NCI-H2196 treated with DMSO at 0.1 percent for 48 hours (cell line): ENCODE measurements at regions not wholly inside any gene's neighbourhood (a gene's known extent, or its start where the extent isn't known, plus 50 kb on each side); places are given as distances from the start of the nearest gene placed in this dataset.
A peak's percentile ranks its signal among the peaks of the same experiment; 100 is the strongest.

Experiments used
- DNase-seq: peaks from one replicate; lab custom pipeline; 2025; ENCODE audit not compliant: unreplicated experiment; lab: John Stamatoyannopoulos, UW

GRCh38 chr18:46320928-46321711 lies 216.9 kb downstream of the HAUS1 start:
- no peak for DNase-seq

- no peak for DNase-seq
Observed at GRCh38 chr18:46321955-46322354, 217.8 kb downstream of the HAUS1 start.

- no peak for DNase-seq
Observed at GRCh38 chr18:46322411-46322891, 218.3 kb downstream of the HAUS1 start.

GRCh38 chr18:46322941-46323340 lies 218.8 kb downstream of the HAUS1 start:
- no peak for DNase-seq

DNA sequence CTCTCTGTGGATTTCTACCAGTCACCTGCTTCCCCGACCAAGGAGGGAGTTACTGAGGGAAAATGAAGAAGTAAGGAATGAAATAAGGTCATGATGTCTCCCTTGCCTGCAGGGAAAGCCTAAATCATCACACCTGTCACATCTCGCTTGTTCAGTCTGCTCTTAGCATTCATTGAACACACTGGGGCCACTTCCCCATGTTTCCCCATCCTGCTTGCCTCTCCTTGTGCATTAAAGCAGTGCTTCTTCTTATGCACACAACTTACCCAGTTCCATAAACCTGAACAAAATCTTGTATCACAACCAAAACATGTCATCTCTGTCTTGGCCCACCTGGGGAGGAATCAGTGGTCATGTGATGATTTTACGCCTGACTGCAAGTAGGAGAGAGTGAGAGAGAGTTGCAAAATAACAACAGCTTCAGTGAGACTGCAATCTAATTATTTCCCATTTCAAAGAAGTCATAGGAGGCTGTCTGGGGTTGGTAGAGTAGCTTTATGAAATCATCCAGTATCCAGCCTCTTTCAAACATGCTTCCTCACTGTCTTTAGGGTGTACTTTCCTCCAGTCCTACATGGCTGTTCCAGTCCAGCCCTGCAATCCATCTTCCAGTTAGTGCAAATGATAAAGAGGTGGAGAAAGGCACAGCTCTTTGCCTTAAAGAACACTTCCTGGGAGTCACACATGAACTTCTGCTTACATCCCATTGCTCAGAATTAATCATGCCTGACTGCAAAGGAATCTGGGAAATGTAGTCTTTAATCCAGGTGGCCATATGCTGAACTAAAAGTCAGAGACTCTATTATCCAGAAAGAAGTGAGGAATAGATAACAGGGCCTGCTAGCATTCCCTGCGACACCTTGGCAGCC lies 220.1 kb downstream of the HAUS1 start:
- peak; percentile 33 for DNase-seq

- DNase-seq: no peak
Observed at GRCh38 chr18:46325895-46326294, 221.7 kb downstream of the HAUS1 start.

DNA sequence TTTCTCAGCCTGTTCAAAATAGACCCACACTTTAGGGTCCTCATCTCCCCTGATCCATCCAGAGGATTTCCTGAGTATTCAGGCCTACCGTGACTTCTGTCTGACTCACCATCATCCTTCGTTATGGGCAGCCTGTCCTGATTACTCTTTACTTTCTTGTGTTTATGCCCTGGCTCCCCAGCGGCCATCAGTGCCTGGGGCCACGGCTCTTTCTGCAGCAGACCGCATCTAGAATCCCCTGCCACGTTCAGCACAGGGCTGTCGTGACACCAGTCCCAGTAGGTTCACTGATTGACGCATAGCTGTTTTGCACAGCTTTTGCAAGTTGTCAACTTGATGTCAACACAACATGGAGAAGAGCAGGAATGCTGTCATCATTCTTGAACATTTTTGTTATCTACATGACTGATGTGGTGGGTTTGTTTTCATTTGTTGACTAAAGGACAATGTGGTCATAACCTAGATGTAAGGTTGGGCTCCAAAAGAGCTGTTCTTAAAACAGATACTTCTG lies 225.6 kb downstream of the HAUS1 start:
- DNase-seq: no peak

DNA sequence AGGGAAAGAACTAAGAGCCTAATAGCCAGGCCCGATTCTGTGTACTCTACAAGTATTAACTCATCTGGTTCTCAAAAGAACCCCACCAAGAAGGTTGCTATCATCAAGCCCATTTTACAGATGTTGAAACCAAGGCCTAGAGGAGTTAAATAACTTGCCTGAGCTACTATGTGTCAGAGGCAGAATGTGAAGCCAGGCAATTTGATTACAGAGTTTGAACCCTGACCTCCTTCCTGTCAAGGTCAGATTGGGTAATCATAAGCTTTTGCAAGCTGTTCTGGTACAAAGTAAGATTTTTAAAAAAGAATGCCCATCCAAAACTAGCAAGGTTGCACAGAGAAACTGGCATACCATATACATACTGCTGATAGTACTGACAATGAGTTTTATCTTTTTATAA lies 227.1 kb downstream of the HAUS1 start:
- DNase-seq: no peak

GRCh38 chr18:46332286-46332801 lies 228.2 kb downstream of the HAUS1 start:
- no peak for DNase-seq

- DNase-seq: no peak
Observed at GRCh38 chr18:46332921-46333341, 228.7 kb downstream of the HAUS1 start.

- peak; percentile 40 for DNase-seq
Observed at GRCh38 chr18:46333431-46334135, 229.4 kb downstream of the HAUS1 start.

GRCh38 chr18:46334868-46335281 lies 230.7 kb downstream of the HAUS1 start:
- no peak for DNase-seq

DNA sequence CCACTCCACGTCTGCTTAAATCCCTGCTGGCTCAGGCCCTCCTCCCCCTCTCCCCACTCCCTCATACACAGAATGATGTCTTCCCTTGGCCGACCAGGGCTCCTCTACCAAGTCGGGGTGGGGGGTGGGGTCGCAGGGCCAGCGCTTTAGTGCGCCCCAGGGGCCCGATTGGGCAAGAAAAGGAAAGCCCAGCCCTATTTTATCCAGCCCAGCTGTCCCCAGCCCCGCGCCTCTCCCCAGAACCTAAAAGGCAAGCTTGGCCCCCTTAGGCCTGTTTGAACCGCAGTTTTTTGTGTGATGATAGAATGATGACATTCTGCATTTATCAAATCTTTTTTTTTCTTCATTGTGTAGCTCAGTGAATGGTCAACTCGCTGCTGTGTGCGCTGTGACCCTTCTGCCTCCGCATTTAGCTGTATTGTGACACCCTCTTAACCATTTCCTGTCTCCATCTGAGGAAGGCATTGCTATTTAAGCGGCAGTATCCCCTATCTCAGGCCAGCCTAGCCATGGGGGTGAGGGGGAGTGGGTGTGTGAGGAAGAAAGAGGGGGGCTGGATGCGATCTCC lies 231.4 kb downstream of the HAUS1 start:
- no peak for DNase-seq

GRCh38 chr18:46336278-46337111 lies 232.3 kb downstream of the HAUS1 start:
- DNase-seq: no peak

GRCh38 chr18:46337271-46337670 lies 233.1 kb downstream of the HAUS1 start:
- DNase-seq: no peak

GRCh38 chr18:46338205-46338604 lies 234.0 kb downstream of the HAUS1 start:
- no peak for DNase-seq

DNA sequence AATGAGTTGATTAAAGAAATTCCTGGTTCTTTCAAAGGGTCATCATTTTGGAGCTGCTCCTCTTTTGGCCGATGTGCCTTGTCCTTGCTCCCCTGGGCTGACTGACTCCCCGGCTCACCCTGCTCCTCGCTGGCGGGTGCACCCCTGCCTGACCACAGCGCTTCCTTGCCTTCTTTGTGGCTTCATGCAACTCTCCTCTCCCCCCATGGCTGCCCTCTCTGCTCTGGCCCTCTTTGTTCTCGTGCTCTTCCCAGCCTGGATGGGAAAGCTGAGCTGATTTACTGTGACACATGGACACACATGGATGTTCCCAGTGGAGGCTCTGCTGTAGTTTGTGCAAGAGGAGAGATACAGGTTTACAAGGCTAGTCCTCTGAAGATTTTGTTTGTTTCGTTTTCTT lies 234.6 kb downstream of the HAUS1 start:
- DNase-seq: no peak

GRCh38 chr18:46340716-46341115 lies 236.5 kb downstream of the HAUS1 start:
- no peak for DNase-seq

DNA sequence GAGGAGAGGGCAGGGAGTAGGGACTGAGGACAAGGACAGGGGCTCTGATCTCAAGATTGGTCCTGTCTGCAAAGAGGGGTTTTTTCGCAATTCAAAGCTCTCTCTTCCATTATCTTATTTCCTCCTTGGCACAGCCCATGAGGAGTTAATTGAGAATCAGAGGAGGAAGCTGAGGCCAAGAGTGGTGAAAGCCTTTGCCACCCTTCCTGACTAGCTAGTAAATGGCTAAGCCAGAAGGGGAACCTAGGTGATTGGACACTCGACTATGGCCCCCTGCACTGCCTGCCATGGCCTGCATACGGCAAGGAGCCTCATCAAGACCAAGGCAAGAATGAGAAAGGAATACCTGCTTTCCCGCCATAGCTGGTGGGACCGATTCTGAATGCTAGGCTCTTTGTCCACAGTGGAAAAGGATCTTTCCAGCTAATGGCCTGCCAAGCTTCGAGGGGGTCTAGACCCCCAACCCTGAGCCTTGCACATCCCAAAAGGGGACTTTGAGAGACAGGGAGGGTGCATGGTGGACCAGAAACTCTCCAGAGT lies 237.9 kb downstream of the HAUS1 start:
- no peak for DNase-seq
